Skin epidermis (tissue), 12 donors: ENCODE measurements at regions not wholly inside any gene's neighbourhood (a gene's known extent, or its start where the extent isn't known, plus 50 kb on each side); places are given as distances from the start of the nearest gene placed in this dataset.
"Not testable (repeated sequence)": the region's sequence is repeated elsewhere in the genome, so short reads cannot be mapped to it uniquely, and the experiment has no call there.

Experiments used
- H3K27ac ChIP-seq, 21 experiments: fragments of 200-600 bp; sonication (generic) in 11 of 21; one replicate each; pipeline ENCODE4 v1.5.0; 2020; ENCODE audit warnings: mild to moderate bottlenecking in 3 of 21, inconsistent platforms in 2 of 21, moderate library complexity in 2 of 21
- H3K4me3 ChIP-seq, 7 experiments: fragments of 200-600 bp; sonication (generic) in 2 of 7; one replicate each; pipeline ENCODE4 v1.5.0; 2020; ENCODE audit warnings: inconsistent platforms in 2 of 7, mild to moderate bottlenecking in 2 of 7, moderate library complexity in 1 of 7

DNA sequence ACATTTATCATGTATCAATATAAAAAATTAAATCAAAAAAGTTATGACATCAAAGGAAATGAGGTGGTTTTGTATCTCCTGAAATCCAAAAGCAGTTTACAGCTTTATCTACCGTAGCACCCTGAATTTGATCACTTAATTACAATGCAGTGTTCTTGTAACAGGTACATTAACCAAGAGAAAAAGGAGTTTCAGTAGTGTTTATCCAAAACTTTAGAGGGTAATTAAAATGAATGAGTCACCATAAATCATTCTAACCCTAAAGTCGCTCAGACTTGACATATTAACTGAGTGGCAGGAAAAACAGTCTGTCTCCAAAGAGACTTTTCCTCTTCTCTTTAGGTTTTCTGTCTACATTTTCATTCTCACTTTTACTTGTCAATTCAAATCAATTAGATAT lies 907.6 kb upstream of the EPHA5 start:
- no peak overlapping the region for H3K4me3 ChIP-seq
- H3K27ac ChIP-seq, result no peak overlapping the region

- no peak overlapping the region for H3K4me3 ChIP-seq
- H3K27ac ChIP-seq, result peak overlapping the region in 1 of 21 experiments; percentile 13
Observed at GRCh38 chr4:66575008-66575696, 904.9 kb upstream of the EPHA5 start.

DNA sequence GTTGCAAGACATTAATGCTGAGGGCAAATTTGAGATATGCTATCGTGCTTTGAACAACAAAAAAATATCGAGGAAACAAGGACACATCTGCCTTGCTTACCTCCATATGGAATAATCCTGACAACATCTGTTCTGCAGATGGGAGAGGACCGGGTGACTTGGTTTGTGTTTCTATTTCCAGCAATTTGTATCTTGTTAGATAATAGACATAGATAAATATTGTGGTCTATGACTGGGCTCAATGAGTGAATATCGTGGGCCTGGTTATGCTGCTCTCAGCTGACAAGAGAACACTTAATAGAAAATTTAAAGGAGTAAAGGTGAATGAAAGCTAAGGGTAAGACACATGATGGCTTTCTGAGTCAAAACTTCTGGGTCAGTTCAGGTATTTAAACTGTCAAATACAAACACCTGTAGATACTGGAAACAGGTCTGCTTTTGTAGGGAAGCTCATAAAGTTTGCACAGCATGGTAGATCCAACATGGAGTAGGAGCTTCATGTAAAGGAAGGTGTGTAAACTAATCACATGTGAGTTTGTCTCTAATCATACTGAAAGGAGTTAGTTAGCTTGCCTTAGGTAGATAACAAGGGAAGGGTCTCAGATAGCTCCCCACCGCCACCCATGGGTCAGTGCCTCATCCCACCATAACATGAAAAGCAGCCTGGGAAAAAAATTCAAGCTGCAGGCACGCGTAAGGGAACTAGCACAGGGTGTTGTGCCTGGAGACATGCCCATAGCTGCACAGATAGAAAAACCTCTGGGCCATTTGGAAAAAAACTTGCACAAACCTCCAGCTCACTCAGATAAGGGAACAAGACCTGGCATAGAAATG lies 904.1 kb upstream of the EPHA5 start:
- Histone ChIP-seq H3K27ac (no peak overlapping the region), H3K4me3 (no peak overlapping the region)

DNA sequence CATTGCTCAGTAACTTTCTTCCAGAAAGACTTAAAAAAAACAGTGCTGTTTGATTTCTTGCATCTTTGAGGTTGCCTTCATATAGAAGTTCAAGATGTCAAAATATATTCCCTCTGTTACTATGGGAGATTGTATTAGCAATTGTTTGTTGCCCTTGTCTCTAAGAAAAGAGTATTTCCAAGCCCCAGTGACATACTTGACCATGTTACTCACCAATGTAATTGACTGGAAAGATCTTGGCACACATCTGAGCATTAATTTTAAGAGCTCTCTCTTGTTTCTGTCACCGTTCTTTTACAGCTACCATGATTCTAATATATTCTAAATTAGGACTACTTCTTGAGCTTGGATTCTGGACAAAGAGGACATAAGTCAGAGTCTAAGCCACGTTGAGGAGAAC lies 902.7 kb upstream of the EPHA5 start:
- no peak overlapping the region for H3K27ac ChIP-seq
- no peak overlapping the region for H3K4me3 ChIP-seq

DNA sequence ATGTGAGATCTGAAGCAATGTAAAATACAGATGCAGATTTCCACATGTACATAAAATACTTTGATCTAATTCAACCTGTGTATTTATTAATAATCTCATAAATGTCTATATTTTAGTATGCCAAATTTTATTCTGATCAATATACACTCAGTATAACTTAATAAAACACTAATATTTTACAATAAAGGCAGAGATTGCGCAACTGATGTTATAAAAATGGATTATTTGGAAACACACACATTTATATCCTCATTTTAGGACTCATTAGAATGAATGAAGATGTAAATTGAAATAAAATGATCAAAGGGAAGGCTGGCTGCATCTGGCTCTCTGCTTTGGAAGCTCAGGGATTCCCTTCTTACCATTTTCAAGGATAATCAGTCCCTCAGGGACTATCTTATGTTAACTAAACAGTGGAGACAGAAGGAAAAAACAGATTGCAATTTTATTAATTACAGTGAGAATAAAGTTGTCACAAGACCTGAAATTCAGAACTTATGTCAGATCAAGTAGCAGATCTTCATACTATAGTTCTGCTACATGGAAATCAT lies 900.9 kb upstream of the EPHA5 start:
- Histone ChIP-seq H3K4me3 (no peak overlapping the region), H3K27ac (no peak overlapping the region)

DNA sequence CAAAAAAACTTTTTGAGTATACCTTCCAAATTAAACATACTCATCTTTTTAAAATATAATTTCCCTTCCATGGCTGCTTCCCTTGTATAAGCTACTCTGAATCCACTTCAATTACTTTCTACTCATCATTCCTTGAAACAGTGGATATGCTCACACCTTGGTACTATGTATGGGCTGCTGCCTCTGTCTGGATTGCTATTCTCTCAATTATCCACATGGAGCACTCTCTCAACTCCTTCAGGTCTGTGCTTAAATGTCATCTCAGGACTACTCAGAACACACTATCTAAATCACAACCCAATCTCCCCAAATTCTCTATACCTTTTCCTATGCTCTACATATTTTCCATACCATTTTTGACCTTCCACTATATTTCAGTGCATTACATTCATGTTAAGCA lies 898.9 kb upstream of the EPHA5 start:
- Histone ChIP-seq H3K4me3 (no peak overlapping the region), H3K27ac (no peak overlapping the region)

GRCh38 chr4:66568431-66568830 lies 898.1 kb upstream of the EPHA5 start:
- Histone ChIP-seq H3K27ac (no peak overlapping the region), H3K4me3 (no peak overlapping the region)

GRCh38 chr4:66568001-66568400 lies 897.7 kb upstream of the EPHA5 start:
- H3K27ac ChIP-seq, result no peak overlapping the region

GRCh38 chr4:66567551-66567950 lies 897.3 kb upstream of the EPHA5 start:
- Histone ChIP-seq H3K27ac (no peak overlapping the region), H3K4me3 (no peak overlapping the region)

More at GRCh38 chr4:66568001-66568400, 897.7 kb upstream of the EPHA5 start:
- no peak overlapping the region for H3K4me3 ChIP-seq

DNA sequence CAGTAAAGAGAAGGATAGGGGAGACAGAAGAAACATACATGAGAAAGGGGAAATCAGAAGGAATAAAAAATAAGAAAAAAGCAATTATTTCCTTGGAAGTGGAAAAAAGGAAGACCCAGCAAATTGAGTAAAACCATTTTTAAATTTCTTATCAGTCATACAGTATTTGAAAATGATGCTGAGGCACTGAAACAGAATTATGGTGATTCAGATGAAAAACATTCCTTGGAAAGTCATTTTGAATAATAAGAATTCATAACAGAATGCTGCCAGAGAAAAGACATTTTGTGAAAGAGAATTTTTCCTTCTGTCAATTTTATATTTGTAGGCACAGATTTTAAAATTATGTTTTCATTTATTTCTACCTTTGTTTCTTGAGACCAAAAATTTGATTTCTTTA lies 895.5 kb upstream of the EPHA5 start:
- no peak overlapping the region for H3K27ac ChIP-seq
- H3K4me3 ChIP-seq, result no peak overlapping the region

GRCh38 chr4:66564901-66565651 lies 894.8 kb upstream of the EPHA5 start:
- H3K4me3 ChIP-seq, result no peak overlapping the region
- H3K27ac ChIP-seq, result no peak overlapping the region

- Histone ChIP-seq H3K27ac (no peak overlapping the region), H3K4me3 (no peak overlapping the region)
Observed at GRCh38 chr4:66562276-66562806, 892.1 kb upstream of the EPHA5 start.

DNA sequence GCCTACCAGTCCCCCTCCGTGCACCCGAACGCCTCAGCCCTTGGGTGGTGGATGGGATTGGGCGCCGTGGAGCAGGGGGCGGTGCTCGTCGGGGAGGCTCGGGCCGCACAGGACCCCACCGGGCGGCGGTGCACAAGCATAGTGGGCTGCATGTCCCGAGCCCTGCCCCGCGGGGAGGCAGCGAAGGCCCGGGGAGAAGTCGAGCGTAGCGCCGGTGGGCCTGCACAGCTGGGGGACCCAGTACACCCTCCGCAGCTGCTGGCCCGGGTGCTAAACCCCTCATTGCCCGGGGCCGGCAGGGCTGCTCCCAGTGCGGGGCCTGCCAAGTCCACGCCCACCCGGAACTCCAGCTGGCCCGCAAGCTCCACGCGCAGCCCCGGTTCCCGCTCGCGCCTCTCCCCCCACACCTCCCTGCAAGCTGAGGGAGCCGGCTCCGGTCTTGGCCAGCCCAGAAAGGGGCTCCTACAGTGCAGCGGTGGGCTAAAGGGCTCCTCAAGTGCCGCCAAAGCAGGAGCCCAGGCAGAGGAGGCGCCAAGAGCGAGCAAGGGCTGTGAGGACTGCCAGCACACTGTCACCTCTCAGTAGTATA lies 891.3 kb upstream of the EPHA5 start:
- H3K27ac ChIP-seq, H3K4me3 ChIP-seq: not testable (repeated sequence)

DNA sequence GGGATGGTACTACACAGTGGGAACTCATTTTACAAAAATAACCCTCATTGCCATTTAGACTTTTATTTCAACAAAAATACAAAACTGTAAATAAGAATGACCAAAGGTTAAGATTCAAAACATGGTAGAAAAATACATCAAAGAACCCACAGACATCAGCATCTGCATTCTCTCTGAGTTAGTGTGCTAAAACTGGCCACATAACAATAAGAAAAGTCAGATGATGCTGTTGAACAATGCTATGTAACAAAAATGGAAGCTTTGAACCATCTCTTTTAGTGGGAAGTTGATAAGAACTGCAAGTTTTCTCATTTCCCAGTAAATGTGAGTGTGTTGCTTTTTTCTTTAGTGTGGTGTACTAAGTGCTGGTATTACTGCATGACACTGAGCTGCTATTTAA lies 888.4 kb upstream of the EPHA5 start:
- Histone ChIP-seq H3K27ac (no peak overlapping the region), H3K4me3 (no peak overlapping the region)

- H3K27ac ChIP-seq, result no peak overlapping the region
- H3K4me3 ChIP-seq, result no peak overlapping the region
Observed at GRCh38 chr4:66556651-66557278, 886.5 kb upstream of the EPHA5 start.

GRCh38 chr4:66555301-66555700 lies 885.0 kb upstream of the EPHA5 start:
- no peak overlapping the region for H3K4me3 ChIP-seq
- H3K27ac ChIP-seq, result no peak overlapping the region

- Histone ChIP-seq H3K4me3 (no peak overlapping the region), H3K27ac (no peak overlapping the region)
Observed at GRCh38 chr4:66554826-66555225, 884.5 kb upstream of the EPHA5 start.

GRCh38 chr4:66545301-66545700 lies 875.0 kb upstream of the EPHA5 start:
- H3K27ac ChIP-seq, H3K4me3 ChIP-seq: not testable (repeated sequence)

- no peak overlapping the region for H3K4me3 ChIP-seq
- H3K27ac ChIP-seq, result no peak overlapping the region
Observed at GRCh38 chr4:66544281-66544680, 874.0 kb upstream of the EPHA5 start.
